H1 (cell line): ENCODE measurements at regions not wholly inside any gene's neighbourhood (a gene's known extent, or its start where the extent isn't known, plus 50 kb on each side); places are given as distances from the start of the nearest gene placed in this dataset.

Experiments used
- CTCF ChIA-PET: fragments of 300-600 bp; sonication (Branson Sonifier 250); formaldehyde crosslinking; loops from one replicate; lab custom pipeline; 2021; ENCODE audit not compliant: partially characterized antibody; lab: Charles Lee
- POLR2A ChIA-PET: fragments of 300-600 bp; sonication (Branson Sonifier 250); formaldehyde crosslinking; loops from one replicate; lab custom pipeline; 2021; ENCODE audit warnings: inconsistent platforms; ENCODE audit not compliant: partially characterized antibody; lab: Charles Lee
- DNase-seq, 2 experiments: peaks; one replicate each; pipeline versions ENCODE4 v3.0.0 to v3.0.0-alpha.2; 2010 to 2022; ENCODE audit warnings: low spot score in 2 of 2, low read depth in 1 of 2, mixed read lengths in 1 of 2
- FAIRE-seq: peaks from 2 replicates; lab custom pipeline; 2011; peaks lifted over from hg19 to GRCh38; lab: Jason Lieb, UNC
- H2AFZ ChIP-seq: 2 replicates; pipeline ENCODE4 v1.8.1; 2012; ENCODE audit warnings: low read length, inconsistent platforms
- H2AK5ac ChIP-seq: 2 replicates; pipeline ENCODE4 v1.6.1; 2013; ENCODE audit warnings: low read depth, low read length
- H2BK120ac ChIP-seq: replicated peaks from 2 replicates; pipeline ENCODE3; 2013; ENCODE audit warnings: low read depth, low read length, inconsistent platforms
- H2BK12ac ChIP-seq: 2 replicates; pipeline ENCODE4 v1.6.1; 2013; ENCODE audit warnings: low read depth, low read length
- H2BK15ac ChIP-seq: 2 replicates; pipeline ENCODE4 v1.6.1; 2013; ENCODE audit warnings: low read length
- H2BK20ac ChIP-seq: 2 replicates; pipeline ENCODE4 v1.6.1; 2013; ENCODE audit warnings: low read length
- H2BK5ac ChIP-seq: 2 replicates; pipeline ENCODE4 v1.6.1; 2013; ENCODE audit warnings: low read depth, low read length
- H3K14ac ChIP-seq: 2 replicates; pipeline ENCODE4 v1.6.1; 2013; ENCODE audit warnings: inconsistent platforms; ENCODE audit not compliant: insufficient read length
- H3K18ac ChIP-seq: 2 replicates; pipeline ENCODE4 v1.6.1; 2013; ENCODE audit warnings: low read length; ENCODE audit errors: extremely low read depth
- H3K23ac ChIP-seq: 2 replicates; pipeline ENCODE4 v1.6.1; 2013; ENCODE audit warnings: inconsistent platforms; ENCODE audit not compliant: insufficient read length
- H3K23me2 ChIP-seq: 2 replicates; pipeline ENCODE4 v1.6.1; 2013; ENCODE audit warnings: low read depth, low read length
- H3K27ac ChIP-seq: 2 replicates; pipeline ENCODE4 v1.6.1; 2011; ENCODE audit warnings: low read depth, low read length, inconsistent platforms
- H3K27me3 ChIP-seq, 4 experiments: replicated peaks in 1 of 4; 1 replicate in 1 of 4; 2 replicates in 3 of 4; pipeline versions ENCODE4 v1.6.1 to v1.8.1; 2011 to 2013; ENCODE audit warnings: low read length in 3 of 4, mild to moderate bottlenecking in 3 of 4, inconsistent platforms in 2 of 4, mixed read lengths in 2 of 4, moderate library complexity in 1 of 4; ENCODE audit not compliant: control insufficient read depth in 3 of 4, insufficient read depth in 3 of 4; ENCODE audit errors: extremely low read depth in 1 of 4
- H3K36me3 ChIP-seq, 4 experiments: 2 replicates each; pipeline versions ENCODE4 v1.6.1 to v1.8.1; 2011 to 2013; ENCODE audit warnings: mild to moderate bottlenecking in 4 of 4, low read length in 3 of 4, moderate library complexity in 2 of 4, control low read depth in 1 of 4, inconsistent platforms in 1 of 4; ENCODE audit not compliant: insufficient read depth in 4 of 4, control insufficient read depth in 2 of 4
- H3K4ac ChIP-seq: replicated peaks from 2 replicates; pipeline ENCODE3; 2013; ENCODE audit warnings: low read length, low read depth, mixed read lengths, inconsistent platforms; ENCODE audit not compliant: insufficient read length
- H3K4me1 ChIP-seq, 4 experiments: replicated peaks in 1 of 4; 1 replicate in 1 of 4; 2 replicates in 3 of 4; pipeline versions ENCODE4 v1.6.1 to v1.8.1; 2011 to 2013; ENCODE audit warnings: low read length in 3 of 4, inconsistent platforms in 2 of 4, mixed read lengths in 1 of 4; ENCODE audit not compliant: insufficient read depth in 4 of 4, control insufficient read depth in 3 of 4
- H3K4me2 ChIP-seq, 2 experiments: 2 replicates each; pipeline versions ENCODE4 v1.6.1 to v1.8.1; 2011 to 2013; ENCODE audit warnings: low read depth in 2 of 2, low read length in 2 of 2, control low read depth in 1 of 2, inconsistent platforms in 1 of 2, mild to moderate bottlenecking in 1 of 2; ENCODE audit not compliant: insufficient read depth in 1 of 2
- H3K4me3 ChIP-seq, 4 experiments: fragments of 200-600, 300-600 bp in 1 of 4; sonication (generic), shearing (Covaris generic), sonication (Bioruptor Twin) in 1 of 4; 2 replicates each; pipeline versions ENCODE4 v1.5.1 to v1.8.1; 2011 to 2016; ENCODE audit warnings: low read length in 4 of 4, low read depth in 3 of 4, control low read depth in 2 of 4, inconsistent platforms in 2 of 4, mild to moderate bottlenecking in 2 of 4, mixed read lengths in 1 of 4, moderate library complexity in 1 of 4; ENCODE audit not compliant: insufficient read depth in 2 of 4; ENCODE audit errors: extremely low read depth in 1 of 4
- H3K56ac ChIP-seq: replicated peaks from 2 replicates; pipeline ENCODE3; 2013; ENCODE audit warnings: low read depth, mild to moderate bottlenecking, mixed read lengths, low read length, inconsistent platforms; ENCODE audit not compliant: insufficient read length
- H3K79me1 ChIP-seq: 2 replicates; pipeline ENCODE4 v1.6.1; 2013; ENCODE audit warnings: low read depth, low read length, control low read depth
- H3K79me2 ChIP-seq, 2 experiments: 2 replicates each; pipeline versions ENCODE4 v1.6.1 to v1.8.1; 2012 to 2013; ENCODE audit warnings: low read length in 2 of 2, mild to moderate bottlenecking in 2 of 2, inconsistent platforms in 1 of 2; ENCODE audit not compliant: insufficient read depth in 2 of 2, control insufficient read depth in 1 of 2
- H3K9ac ChIP-seq, 4 experiments: replicated peaks in 1 of 4; 1 replicate in 1 of 4; 2 replicates in 3 of 4; pipeline versions ENCODE4 v1.6.1 to v1.8.1; 2011 to 2013; ENCODE audit warnings: low read depth in 3 of 4, low read length in 3 of 4, control low read depth in 2 of 4, mild to moderate bottlenecking in 2 of 4, moderate library complexity in 2 of 4, inconsistent platforms in 1 of 4; ENCODE audit errors: extremely low read depth in 1 of 4
- H3K9me3 ChIP-seq, 2 experiments: 2 replicates each; pipeline versions ENCODE4 v1.6.1 to v1.8.1; 2012 to 2013; ENCODE audit warnings: mild to moderate bottlenecking in 2 of 2, moderate library complexity in 2 of 2, control low read depth in 1 of 2, inconsistent platforms in 1 of 2, low read depth in 1 of 2, low read length in 1 of 2, mixed read lengths in 1 of 2; ENCODE audit not compliant: insufficient read depth in 2 of 2
- H4K20me1 ChIP-seq, 2 experiments: replicated peaks in 1 of 2; 2 replicates each; pipeline versions ENCODE3 to v1.8.1; 2011 to 2013; ENCODE audit warnings: inconsistent platforms in 2 of 2, low read length in 2 of 2, mild to moderate bottlenecking in 1 of 2; ENCODE audit not compliant: insufficient read depth in 2 of 2, control insufficient read depth in 1 of 2
- H4K5ac ChIP-seq: 2 replicates; pipeline ENCODE4 v1.6.1; 2013; ENCODE audit warnings: low read length, low read depth, mixed read lengths, inconsistent platforms; ENCODE audit not compliant: insufficient read length
- H4K8ac ChIP-seq: 2 replicates; pipeline ENCODE4 v1.8.0; 2013; ENCODE audit warnings: mild to moderate bottlenecking, moderate library complexity, low read length, inconsistent platforms; ENCODE audit not compliant: insufficient read depth; ENCODE audit errors: extremely low read depth
- H4K91ac ChIP-seq: replicated peaks from 2 replicates; pipeline ENCODE3; 2013; ENCODE audit warnings: low read length, mixed read lengths, inconsistent platforms; ENCODE audit not compliant: insufficient read length
- BCL11A ChIP-seq, 2 experiments: IDR thresholded peaks; one replicate each; pipeline ENCODE4 v1.6.1; 2011; ENCODE audit warnings: low read depth in 2 of 2, low read length in 2 of 2, mild to moderate bottlenecking in 2 of 2
- CBX8 ChIP-seq: fragments of 300-800, 300-1000 bp; sonication (generic); IDR thresholded peaks from 2 replicates; pipeline ENCODE4 v1.7.1; 2016; ENCODE audit warnings: low read depth, low read length, borderline replicate concordance
- JUND ChIP-seq: IDR thresholded peaks from 2 replicates; pipeline ENCODE4 v1.6.1; 2011; ENCODE audit warnings: mild to moderate bottlenecking, improper control_type of control experiment, low read length
- SAP30 ChIP-seq: fragments of 300-600 bp; sonication (generic); IDR thresholded peaks from 2 replicates; pipeline ENCODE4 v1.7.1; 2012; ENCODE audit warnings: low read length, moderate library complexity, mild to moderate bottlenecking, inconsistent platforms; ENCODE audit not compliant: insufficient read depth, insufficient replicate concordance
- SIN3A ChIP-seq, 2 experiments: IDR thresholded peaks in 1 of 2; conservative IDR thresholded peaks in 1 of 2; 2 replicates each; pipeline ENCODE4 v1.6.1; 2011 to 2012; ENCODE audit warnings: low read length in 2 of 2, improper control_type of control experiment in 1 of 2, low read depth in 1 of 2, mild to moderate bottlenecking in 1 of 2
- SUZ12 ChIP-seq: fragments of 200-600 bp; sonication (generic); IDR thresholded peaks from 2 replicates; pipeline ENCODE4 v1.6.1; 2012; ENCODE audit warnings: mild to moderate bottlenecking, inconsistent platforms, low read length, moderate library complexity, mixed read lengths
- WGBS, 2 experiments: shearing (Covaris generic) in 1 of 2; methylation state at CpG; one replicate each; pipeline versions ENCODE4 v1.1.6 to v1.1.7; 2013 to 2015; ENCODE audit warnings: low lambda C conversion rate in 2 of 2, mixed read lengths in 2 of 2, inconsistent platforms in 1 of 2, low coverage in 1 of 2, missing lambda C conversion rate in 1 of 2; ENCODE audit not compliant: insufficient replicate concordance in 2 of 2, insufficient coverage in 1 of 2, insufficient read length in 1 of 2; ENCODE audit errors: extremely low coverage in 1 of 2, missing lambda C conversion rate in 1 of 2; 5-methylcytosine and 5-hydroxymethylcytosine counted together
- TF ChIP-seq, protein P1 (sequence below): IDR thresholded peaks from 2 replicates; pipeline ENCODE4 v1.6.1; 2012; ENCODE audit warnings: inconsistent platforms

DNA sequence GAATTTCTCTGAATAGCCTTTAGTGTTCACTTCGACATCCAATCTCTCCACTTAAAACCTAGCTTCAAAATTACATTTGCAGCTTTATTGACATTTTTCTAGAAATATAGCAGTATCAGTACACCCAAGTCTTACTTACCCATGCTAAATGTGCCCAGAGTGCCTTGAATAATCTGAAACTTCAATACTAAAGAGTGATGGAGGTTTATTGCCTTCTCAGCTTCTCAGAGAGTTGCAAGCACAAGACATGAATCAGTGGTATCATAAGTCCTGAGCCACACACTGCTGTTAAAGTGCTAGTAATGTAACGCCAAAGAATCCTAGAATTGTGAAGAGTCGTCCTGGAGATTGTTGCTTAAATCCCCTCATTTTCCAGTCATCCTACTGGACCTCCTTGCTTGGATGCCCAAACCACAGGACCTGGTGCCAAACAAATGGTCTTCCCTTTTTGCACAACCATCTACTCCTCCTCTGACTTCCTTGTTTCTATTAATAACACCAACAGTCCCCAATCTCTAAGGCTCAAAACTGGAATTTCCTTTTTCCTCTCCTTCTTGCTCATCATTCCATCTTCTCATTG is 83.2 kb upstream of the SPATS2L start:
- Histone ChIP-seq H3K14ac (no peak overlapping the region), H2BK12ac (peak overlapping the region; percentile 53; the same call in 1 of the 2 replicates), H3K18ac (peak overlapping the region; percentile 17; the same call in 1 of the 2 replicates), H3K79me1 (no peaks in the 10 kb centered on the region), H3K79me2 (no peaks in the 10 kb centered on the region), H2AK5ac (no peak overlapping the region), H3K27ac (no peak overlapping the region), H3K9me3 (no peaks in the 10 kb centered on the region), H3K4me1 (peaks cover 0 to 3% (median 1%) of the 10 kb centered on the region in 4 experiments; a peak in 2 of 7 replicates), H3K23ac (no peak overlapping the region), H3K4me3 (no peak overlapping the region), H2BK15ac (no peak overlapping the region), H2BK20ac (no peak overlapping the region), H3K36me3 (no peaks in the 10 kb centered on the region), H4K8ac (no peak overlapping the region), H3K4ac (no peak overlapping the region), H2BK120ac (no peak overlapping the region), H3K27me3 (no peaks in the 10 kb centered on the region), H3K4me2 (no peak overlapping the region), H4K5ac (no peak overlapping the region), H4K20me1 (no peaks in the 10 kb centered on the region), H3K9ac (no peak overlapping the region), H2BK5ac (no peak overlapping the region), H4K91ac (no peak overlapping the region), H3K56ac (no peak overlapping the region), H2AFZ (0 out of 2 replicates have a peak overlapping the region, but pooled peaks have one; percentile 24), H3K23me2 (no peaks in the 10 kb centered on the region)
- TF ChIP-seq, protein P1, sequence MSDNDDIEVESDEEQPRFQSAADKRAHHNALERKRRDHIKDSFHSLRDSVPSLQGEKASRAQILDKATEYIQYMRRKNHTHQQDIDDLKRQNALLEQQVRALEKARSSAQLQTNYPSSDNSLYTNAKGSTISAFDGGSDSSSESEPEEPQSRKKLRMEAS = no peak
- TF ChIP-seq SUZ12 (no peak), SAP30 (no peak), CBX8 (no peak), JUND (no peak), BCL11A (IDR thresholded peaks at IDR 0.05; ENCODE audit: low read depth in 2 of 2, low read length in 2 of 2) (no peak), SIN3A (conservative IDR thresholded peaks at IDR 0.05 in 1 of 2, IDR thresholded peaks at IDR 0.05 in 1 of 2; ENCODE audit: low read depth in 1 of 2, low read length in 2 of 2) (no peak)
- no peak for DNase-seq
- no peak for FAIRE-seq
- ChIA-PET CTCF (interaction anchor here (0.6 kb wide), 1 partner anchor 59 kb away, joined by 3 read pairs; no protein-coding TSS in a partner anchor), POLR2A (no interaction called here)
- 96% methylated on average over 3 of the region's 3 CpGs; no CpG with 5 or more reads in 1 of the 2 experiments for WGBS, 2 experiments
